ENCODE measurements at regions not wholly inside any gene's neighbourhood (a gene's known extent, or its start where the extent isn't known, plus 50 kb on each side); places are given as distances from the start of the nearest gene placed in this dataset.

GRCh38 chr20:2245637-2246036 lies 50.2 kb upstream of the TGM3 start:
- Histone ChIP-seq H3K4me2 (ENCODE audit: low read depth, low read length) (no peak overlapping the region), H3K27ac (ENCODE audit: extremely low read length, insufficient read depth, low read length) (no peak overlapping the region), H3K36me3 (replicated peaks in 1 of 2; ENCODE audit: control insufficient read depth in 1 of 2, insufficient read depth in 2 of 2, low read length in 2 of 2) (no peaks in the 10 kb centered on the region), H3K79me2 (ENCODE audit: insufficient read depth, low read length) (no peaks in the 10 kb centered on the region), H3K9ac (ENCODE audit: insufficient read depth, low read depth, low read length) (no peak overlapping the region), H3K4me3 (replicated peaks in 1 of 3; ENCODE audit: insufficient read depth in 1 of 3, low read depth in 2 of 3, low read length in 3 of 3) (no peak overlapping the region), H3K4me1 (ENCODE audit: insufficient read depth, low read length) (no peaks in the 10 kb centered on the region), H4K20me1 (ENCODE audit: insufficient read depth, low read length) (no peaks in the 10 kb centered on the region), H3K9me3 (ENCODE audit: low read length) (no peaks in the 10 kb centered on the region), H3K27me3 (ENCODE audit: control insufficient read depth in 1 of 2, insufficient read depth in 2 of 2, low read length in 2 of 2) (0 out of 5 replicates have a peak, but pooled peaks cover 0 to 5% of the 10 kb centered on the region in 2 experiments), H2AFZ (ENCODE audit: low read length) (no peak overlapping the region)
- intact Hi-C loops (cut with micrococcal nuclease; ENCODE audit: unreplicated experiment): no loop called here
- POLR2A ChIA-PET: no interaction called here
- DNase-seq (ENCODE audit: low spot score) (no peak), FAIRE-seq (no peak), ATAC-seq (no peak)
- in situ Hi-C loops (cut with HindIII; ENCODE audit: extremely low pct_ligation_motif_present, low pct_unique_long_range_greater_than_20kb): no loop called here
- no TSS peak for BruUV-seq (replicated peaks)
- TF ChIP-seq GATAD1 (CRISPR knock-in tag; IDR thresholded peaks at IDR 0.05) (no peak), ZNF276 (CRISPR knock-in tag; IDR thresholded peaks at IDR 0.05; ENCODE audit: low read depth) (no peak), TCF7L2 (IDR thresholded peaks at IDR 0.05; ENCODE audit: low read depth, low read length) (no peak), REPIN1 (CRISPR knock-in tag; IDR thresholded peaks at IDR 0.05; ENCODE audit: borderline replicate concordance, low read depth) (no peak), ZNF691 (CRISPR knock-in tag; IDR thresholded peaks at IDR 0.05; ENCODE audit: borderline replicate concordance, low read depth) (no peak), SYNCRIP (IDR thresholded peaks at IDR 0.05; ENCODE audit: insufficient read depth, low read depth, low read length) (no peak), ZNF230 (CRISPR knock-in tag; IDR thresholded peaks at IDR 0.05) (no peak), HES4 (CRISPR knock-in tag; IDR thresholded peaks at IDR 0.05; ENCODE audit: borderline replicate concordance) (no peak), GLMP (CRISPR knock-in tag; IDR thresholded peaks at IDR 0.05; ENCODE audit: borderline replicate concordance) (no peak), NR2F2 (IDR thresholded peaks at IDR 0.05; ENCODE audit: borderline replicate concordance, low read depth) (no peak), ZNF597 (CRISPR knock-in tag; IDR thresholded peaks at IDR 0.05) (no peak), GTF3A (CRISPR knock-in tag; conservative IDR thresholded peaks at IDR 0.05) (no peak), MAFF (IDR thresholded peaks at IDR 0.05; ENCODE audit: low read depth, low read length) (no peak), ERF (CRISPR knock-in tag; IDR thresholded peaks at IDR 0.05) (no peak), STAG1 (CRISPR knock-in tag; IDR thresholded peaks at IDR 0.05) (no peak), NCOR1 (IDR thresholded peaks at IDR 0.05; ENCODE audit: borderline replicate concordance, low read length) (no peak)
- CTCF ChIA-PET (ENCODE audit: low intra/inter-chr PET ratio, low total read pairs): no interaction called here
- no CpG with 5 or more reads among the region's 1 CpG for WGBS (ENCODE audit: low lambda C conversion rate)

All from HepG2 (cell line).